ENCODE measurements at regions not wholly inside any gene's neighbourhood (a gene's known extent, or its start where the extent isn't known, plus 50 kb on each side); places are given as distances from the start of the nearest gene placed in this dataset.

DNA sequence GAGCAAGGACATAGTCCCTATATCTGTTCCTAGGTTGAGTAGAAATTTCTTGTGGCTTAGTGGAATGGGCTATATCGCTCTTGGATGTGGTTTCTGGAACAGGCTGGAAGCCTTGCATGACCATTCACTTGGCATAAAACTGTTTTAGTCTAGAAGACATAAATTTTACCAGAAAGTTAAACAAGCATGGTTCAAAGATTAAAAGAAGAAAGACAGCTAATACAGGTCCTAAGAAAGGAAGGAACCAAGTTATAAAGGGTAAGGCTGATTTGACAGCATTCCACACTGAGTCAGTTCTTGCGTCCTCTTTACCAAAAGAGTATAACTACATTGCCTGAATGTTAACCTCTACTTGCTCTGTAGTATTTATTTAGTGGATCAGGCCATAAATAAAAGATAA is 724.2 kb downstream of the SORCS1 start:
- TF ChIP-seq POLR2A (IDR thresholded peaks at IDR 0.05; ENCODE audit: low read depth, low read length), result no peak
- no peak for DNase-seq (ENCODE audit: insufficient read length, low spot score)
- no peak for FAIRE-seq

DNA sequence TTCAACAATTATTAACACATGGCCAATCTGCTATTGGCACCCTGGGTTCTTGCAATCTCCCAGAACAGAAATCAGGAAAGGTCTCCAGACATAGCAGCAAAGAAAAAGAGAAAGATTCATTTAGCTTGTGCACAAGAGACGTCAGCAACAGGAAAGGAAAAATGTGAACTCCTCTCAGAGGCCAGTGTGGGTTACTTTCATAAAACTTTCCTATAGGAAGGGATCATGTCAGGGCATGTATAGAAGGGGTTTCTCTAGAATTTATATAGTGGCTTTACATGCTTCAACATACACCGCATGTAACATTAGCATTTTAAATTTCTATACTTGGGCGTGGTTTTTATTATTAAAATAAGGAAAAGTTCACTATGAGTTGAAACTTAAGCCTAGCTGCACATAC is 725.1 kb downstream of the SORCS1 start:
- TF ChIP-seq POLR2A (IDR thresholded peaks at IDR 0.05; ENCODE audit: low read depth, low read length), result no peak
- no peak for DNase-seq (ENCODE audit: insufficient read length, low spot score)
- FAIRE-seq, result no peak

DNA sequence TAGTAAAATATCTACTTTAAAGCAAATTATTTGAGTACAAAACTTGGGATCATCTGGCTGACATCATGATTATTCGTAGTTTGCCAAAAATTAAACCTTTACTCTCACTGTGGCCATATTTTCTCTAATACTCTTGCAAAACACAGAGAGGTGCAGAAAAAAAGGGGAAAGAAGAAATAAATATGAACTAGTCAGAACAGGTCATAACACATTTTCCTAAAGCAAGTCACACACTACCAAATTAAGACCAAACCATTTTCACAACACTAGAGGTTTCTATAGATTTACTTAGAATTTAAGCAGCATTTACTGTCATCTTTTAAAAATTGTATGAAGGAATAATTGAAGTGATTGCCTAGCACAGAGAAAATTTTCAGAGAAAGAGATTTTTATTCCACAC is 726.1 kb downstream of the SORCS1 start:
- FAIRE-seq (no peak), DNase-seq (ENCODE audit: insufficient read length, low spot score) (no peak)
- no peak for TF ChIP-seq POLR2A (IDR thresholded peaks at IDR 0.05; ENCODE audit: low read depth, low read length)

DNA sequence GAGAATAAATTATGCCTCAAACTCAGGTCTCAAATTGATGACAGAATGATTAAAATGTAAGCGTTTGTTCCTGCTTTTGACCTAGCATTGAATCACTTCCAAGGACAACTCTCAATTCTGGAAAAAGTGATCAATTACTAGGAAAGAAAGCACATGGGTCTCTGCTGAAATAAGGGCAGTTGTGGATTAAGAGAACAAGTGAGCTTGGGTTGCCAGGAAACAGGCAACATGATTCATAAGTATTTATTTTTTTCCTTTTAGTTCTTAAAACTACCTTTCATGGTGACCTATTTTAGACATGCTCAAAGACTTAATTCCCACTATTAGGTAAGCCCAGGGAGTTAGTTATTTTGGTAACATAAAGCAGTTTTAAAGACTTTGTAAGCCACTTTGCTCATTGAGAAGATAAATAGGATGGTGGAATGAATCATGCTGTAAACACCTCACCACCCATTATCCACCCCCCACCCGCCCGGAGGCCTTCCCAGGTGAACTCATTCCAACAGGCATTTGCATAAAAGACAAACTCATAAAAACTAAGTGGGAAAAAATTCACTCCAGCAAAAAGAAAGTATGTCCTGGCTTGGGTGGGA is 728.3 kb downstream of the SORCS1 start:
- FAIRE-seq (no peak), DNase-seq (ENCODE audit: insufficient read length, low spot score) (no peak)
- TF ChIP-seq POLR2A (IDR thresholded peaks at IDR 0.05; ENCODE audit: low read depth, low read length), result no peak

DNA sequence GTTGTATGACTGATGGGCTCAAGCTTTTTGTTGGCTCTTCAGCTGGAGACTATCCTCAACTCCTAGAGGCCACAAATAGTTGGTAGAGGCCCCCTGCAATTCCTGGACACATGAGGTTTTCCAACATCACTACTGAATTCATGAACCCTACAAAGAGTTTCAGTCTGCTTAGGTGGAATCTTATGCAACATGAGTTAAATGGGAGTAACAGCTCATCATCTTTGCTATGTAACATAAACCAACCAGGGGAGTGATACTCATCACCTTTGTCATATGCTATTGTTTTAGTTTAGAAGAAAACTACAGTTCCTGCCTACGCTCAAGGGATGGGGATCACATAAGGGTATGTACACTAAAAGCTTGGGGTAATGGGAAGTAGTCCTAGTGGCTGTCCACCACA is 729.4 kb downstream of the SORCS1 start:
- FAIRE-seq (no peak), DNase-seq (ENCODE audit: insufficient read length, low spot score) (no peak)
- no peak for TF ChIP-seq POLR2A (IDR thresholded peaks at IDR 0.05; ENCODE audit: low read depth, low read length)

DNA sequence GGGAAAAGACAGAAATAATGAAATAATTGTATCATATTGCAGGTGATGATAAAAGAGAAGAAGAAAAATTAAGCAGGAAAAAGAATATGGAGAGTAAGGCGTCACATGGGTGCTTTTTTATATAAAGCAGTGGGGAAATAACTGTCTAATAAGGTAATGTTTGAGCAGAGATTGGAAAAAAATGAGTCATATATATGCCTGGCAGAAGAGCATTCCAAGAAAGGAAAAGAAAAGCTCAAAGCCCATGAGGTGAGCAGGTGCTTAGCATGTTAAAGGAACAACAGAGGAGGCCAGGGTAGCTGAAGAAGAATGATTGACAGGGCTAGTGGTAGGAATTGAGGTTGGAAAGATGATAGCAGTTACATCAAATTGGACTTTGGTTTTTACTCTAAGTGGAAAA is 739.5 kb downstream of the SORCS1 start:
- TF ChIP-seq POLR2A (IDR thresholded peaks at IDR 0.05; ENCODE audit: low read depth, low read length), result no peak

GRCh38 chr10:106424054-106424453 is 740.5 kb downstream of the SORCS1 start:
- no peak for TF ChIP-seq POLR2A (IDR thresholded peaks at IDR 0.05; ENCODE audit: low read depth, low read length)
- no peak for FAIRE-seq
- DNase-seq (ENCODE audit: insufficient read length, low spot score), result no peak

More for the DNA sequence above, 739.5 kb downstream of the SORCS1 start:
- FAIRE-seq (no peak), DNase-seq (ENCODE audit: insufficient read length, low spot score) (no peak)

GRCh38 chr10:106410331-106410730 is 754.2 kb downstream of the SORCS1 start:
- TF ChIP-seq POLR2A (IDR thresholded peaks at IDR 0.05; ENCODE audit: low read depth, low read length), result no peak
- DNase-seq (ENCODE audit: insufficient read length, low spot score) (no peak), FAIRE-seq (no peak)

- FAIRE-seq (no peak), DNase-seq (ENCODE audit: insufficient read length, low spot score) (no peak)
- TF ChIP-seq POLR2A (IDR thresholded peaks at IDR 0.05; ENCODE audit: low read depth, low read length), result no peak
Measured at GRCh38 chr10:106405141-106405540, 759.4 kb downstream of the SORCS1 start.

DNA sequence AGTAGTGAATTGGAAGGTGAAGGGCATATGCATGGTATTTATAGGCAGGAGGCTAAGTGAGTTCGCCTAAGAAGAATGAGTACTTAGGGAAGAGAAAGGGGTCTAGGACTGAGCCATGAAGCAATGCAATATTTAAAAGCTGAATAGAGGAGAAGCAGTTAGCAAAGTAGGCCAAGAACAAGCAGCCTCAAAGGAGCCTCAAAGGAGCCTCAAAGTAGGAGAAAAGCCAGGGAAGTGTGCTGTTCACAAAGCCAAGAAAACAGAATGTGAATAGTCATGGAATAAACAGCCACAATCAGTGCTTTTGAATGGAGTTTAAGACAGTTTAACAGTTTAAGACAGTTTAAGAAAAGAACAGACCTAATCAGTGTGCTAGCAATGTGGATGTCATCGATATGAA is 762.0 kb downstream of the SORCS1 start:
- TF ChIP-seq POLR2A (IDR thresholded peaks at IDR 0.05; ENCODE audit: low read depth, low read length), result no peak
- DNase-seq (ENCODE audit: insufficient read length, low spot score), result no peak
- FAIRE-seq, result no peak

DNA sequence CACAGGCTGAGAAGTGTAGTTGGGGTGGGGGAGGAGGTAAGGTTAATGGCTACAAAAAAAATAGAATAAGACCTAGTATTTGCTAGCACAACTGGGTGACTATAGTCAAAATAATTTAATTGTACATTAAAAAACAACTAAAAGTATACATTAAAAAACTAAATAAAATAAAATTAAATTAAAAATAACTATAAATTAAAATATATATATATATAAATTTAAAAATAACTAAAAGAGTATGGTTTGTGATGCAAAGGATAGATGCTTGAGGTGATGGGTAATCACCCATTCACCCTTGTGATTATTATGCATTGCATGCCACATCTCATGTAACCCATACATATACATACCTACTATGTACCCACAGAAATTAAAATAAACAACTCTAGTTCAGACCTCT is 762.5 kb downstream of the SORCS1 start:
- no peak for TF ChIP-seq POLR2A (IDR thresholded peaks at IDR 0.05; ENCODE audit: low read depth, low read length)
- DNase-seq (ENCODE audit: insufficient read length, low spot score) (no peak), FAIRE-seq (no peak)

GRCh38 chr10:106401161-106401560 is 763.3 kb downstream of the SORCS1 start:
- FAIRE-seq (no peak), DNase-seq (ENCODE audit: insufficient read length, low spot score) (no peak)
- TF ChIP-seq POLR2A (IDR thresholded peaks at IDR 0.05; ENCODE audit: low read depth, low read length), result no peak

GRCh38 chr10:106399112-106399511 is 765.4 kb downstream of the SORCS1 start:
- DNase-seq (ENCODE audit: insufficient read length, low spot score), result no peak
- FAIRE-seq, result no peak
- TF ChIP-seq POLR2A (IDR thresholded peaks at IDR 0.05; ENCODE audit: low read depth, low read length), result no peak

- TF ChIP-seq POLR2A (IDR thresholded peaks at IDR 0.05; ENCODE audit: low read depth, low read length), result no peak
- FAIRE-seq (no peak), DNase-seq (ENCODE audit: insufficient read length, low spot score) (no peak)
Measured at GRCh38 chr10:106396192-106396591, 768.3 kb downstream of the SORCS1 start.

DNA sequence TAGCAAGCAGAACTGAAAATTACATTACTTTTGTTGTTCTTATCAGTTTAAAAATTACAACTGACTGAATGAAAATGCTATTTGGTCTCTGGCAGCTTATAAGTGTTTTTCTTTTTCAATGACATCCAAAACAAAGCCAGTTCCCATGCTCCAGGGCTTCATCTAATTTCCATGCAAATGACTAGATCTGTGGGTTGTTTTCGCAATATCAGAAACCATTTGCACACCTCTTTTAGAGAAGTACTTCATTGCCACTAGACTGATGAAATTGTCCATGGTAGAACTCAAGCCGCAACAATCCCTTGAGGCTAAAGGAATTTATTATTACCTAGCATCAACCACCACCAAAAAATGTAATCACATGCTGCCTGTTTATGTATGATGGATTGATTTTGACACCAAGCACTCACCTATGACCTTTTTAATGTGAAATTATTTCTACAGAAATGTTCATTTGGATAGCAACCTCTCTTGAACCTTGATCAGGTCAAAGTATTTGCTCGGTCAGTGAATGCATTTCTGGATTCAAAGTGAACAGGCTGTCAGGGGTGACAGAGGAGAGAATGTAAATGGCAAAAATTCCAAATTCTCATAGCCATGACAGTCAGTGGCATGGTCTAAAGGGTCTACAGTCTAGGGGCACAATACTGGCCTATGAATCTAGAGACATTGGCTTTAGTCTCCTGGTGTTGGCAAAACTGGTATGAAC is 769.3 kb downstream of the SORCS1 start:
- FAIRE-seq (no peak), DNase-seq (ENCODE audit: insufficient read length, low spot score) (no peak)
- no peak for TF ChIP-seq POLR2A (IDR thresholded peaks at IDR 0.05; ENCODE audit: low read depth, low read length)

Measured in H54 (cell line).